ENCODE measurements at regions not wholly inside any gene's neighbourhood (a gene's known extent, or its start where the extent isn't known, plus 50 kb on each side); places are given as distances from the start of the nearest gene placed in this dataset.
"Not testable (repeated sequence)": the region's sequence is repeated elsewhere in the genome, so short reads cannot be mapped to it uniquely, and the experiment has no call there.

GRCh38 chr1:176330782-176331181 is 123.7 kb upstream of the COP1 start:
- H3K36me3 ChIP-seq (ENCODE audit: control insufficient read depth, insufficient read depth, low read length): no peaks in the 10 kb centered on the region
- WGBS (ENCODE audit: insufficient coverage, low lambda C conversion rate): 50% methylated on average over 1 of the region's 3 CpGs
- no peaks in the 10 kb centered on the region for H3K9me3 ChIP-seq (ENCODE audit: control insufficient read depth, low read depth, low read length)
- no peak overlapping the region for H3K27ac ChIP-seq (ENCODE audit: low read length)
- H3K4me3 ChIP-seq (ENCODE audit: low read length): no peak overlapping the region
- no peaks in the 10 kb centered on the region for H3K27me3 ChIP-seq (ENCODE audit: control insufficient read depth, insufficient read depth, low read length)
- no peaks in the 10 kb centered on the region for H3K4me1 ChIP-seq (ENCODE audit: control insufficient read depth, insufficient read depth, low read length)
- DNase-seq: no peak

GRCh38 chr1:176325664-176326063 is 118.6 kb upstream of the COP1 start:
- Histone ChIP-seq H3K27ac (ENCODE audit: low read length) (no peak overlapping the region), H3K4me1 (ENCODE audit: control insufficient read depth, insufficient read depth, low read length) (no peaks in the 10 kb centered on the region), H3K27me3 (ENCODE audit: control insufficient read depth, insufficient read depth, low read length) (no peaks in the 10 kb centered on the region), H3K9me3 (ENCODE audit: control insufficient read depth, low read depth, low read length) (no peaks in the 10 kb centered on the region), H3K4me3 (ENCODE audit: low read length) (no peak overlapping the region), H3K36me3 (ENCODE audit: control insufficient read depth, insufficient read depth, low read length) (no peaks in the 10 kb centered on the region)
- DNase-seq: no peak
- WGBS (ENCODE audit: insufficient coverage, low lambda C conversion rate): no CpG with 5 or more reads among the region's 1 CpG

- no peaks in the 10 kb centered on the region for H3K4me1 ChIP-seq (ENCODE audit: control insufficient read depth, insufficient read depth, low read length)
- H3K4me3 ChIP-seq (ENCODE audit: low read length): no peak overlapping the region
- H3K36me3 ChIP-seq (ENCODE audit: control insufficient read depth, insufficient read depth, low read length): no peaks in the 10 kb centered on the region
- H3K27me3 ChIP-seq (ENCODE audit: control insufficient read depth, insufficient read depth, low read length): no peaks in the 10 kb centered on the region
- H3K27ac ChIP-seq (ENCODE audit: low read length): no peak overlapping the region
- no peaks in the 10 kb centered on the region for H3K9me3 ChIP-seq (ENCODE audit: control insufficient read depth, low read depth, low read length)
- no peak for DNase-seq
- 89% methylated on average over 1 of the region's 3 CpGs for WGBS (ENCODE audit: insufficient coverage, low lambda C conversion rate)
Measured at GRCh38 chr1:176323472-176323871, 116.4 kb upstream of the COP1 start.

- no peaks in the 10 kb centered on the region for H3K9me3 ChIP-seq (ENCODE audit: control insufficient read depth, low read depth, low read length)
- H3K36me3 ChIP-seq (ENCODE audit: control insufficient read depth, insufficient read depth, low read length): no peaks in the 10 kb centered on the region
- no peaks in the 10 kb centered on the region for H3K27me3 ChIP-seq (ENCODE audit: control insufficient read depth, insufficient read depth, low read length)
- no peaks in the 10 kb centered on the region for H3K4me1 ChIP-seq (ENCODE audit: control insufficient read depth, insufficient read depth, low read length)
- WGBS (ENCODE audit: insufficient coverage, low lambda C conversion rate): no CpG with 5 or more reads among the region's 3 CpGs
- H3K27ac ChIP-seq (ENCODE audit: low read length): no peak overlapping the region
- no peak for DNase-seq
- no peak overlapping the region for H3K4me3 ChIP-seq (ENCODE audit: low read length)
Measured at GRCh38 chr1:176315519-176316220, 108.6 kb upstream of the COP1 start.

- not testable (repeated sequence) for H3K36me3 ChIP-seq (ENCODE audit: control insufficient read depth, insufficient read depth, low read length); H3K27ac ChIP-seq (ENCODE audit: low read length); H3K9me3 ChIP-seq (ENCODE audit: control insufficient read depth, low read depth, low read length); H3K4me3 ChIP-seq (ENCODE audit: low read length); DNase-seq; H3K4me1 ChIP-seq (ENCODE audit: control insufficient read depth, insufficient read depth, low read length); H3K27me3 ChIP-seq (ENCODE audit: control insufficient read depth, insufficient read depth, low read length)
- WGBS (ENCODE audit: insufficient coverage, low lambda C conversion rate): no CpG with 5 or more reads among the region's 6 CpGs
Measured at GRCh38 chr1:176296602-176297001, 89.5 kb upstream of the COP1 start.

GRCh38 chr1:176285996-176286395 is 78.9 kb upstream of the COP1 start:
- H3K27me3 ChIP-seq (ENCODE audit: control insufficient read depth, insufficient read depth, low read length): no peaks in the 10 kb centered on the region
- H3K9me3 ChIP-seq (ENCODE audit: control insufficient read depth, low read depth, low read length): peaks cover 3% of the 10 kb centered on the region
- H3K27ac ChIP-seq (ENCODE audit: low read length): no peak overlapping the region
- no peaks in the 10 kb centered on the region for H3K4me1 ChIP-seq (ENCODE audit: control insufficient read depth, insufficient read depth, low read length)
- no peak for DNase-seq
- no peak overlapping the region for H3K4me3 ChIP-seq (ENCODE audit: low read length)
- no peaks in the 10 kb centered on the region for H3K36me3 ChIP-seq (ENCODE audit: control insufficient read depth, insufficient read depth, low read length)
- 83% methylated on average over 1 of the region's 3 CpGs for WGBS (ENCODE audit: insufficient coverage, low lambda C conversion rate)

- Histone ChIP-seq H3K9me3 (ENCODE audit: control insufficient read depth, low read depth, low read length) (no peaks in the 10 kb centered on the region), H3K27ac (ENCODE audit: low read length) (no peak overlapping the region), H3K4me3 (ENCODE audit: low read length) (no peak overlapping the region), H3K36me3 (ENCODE audit: control insufficient read depth, insufficient read depth, low read length) (no peaks in the 10 kb centered on the region), H3K27me3 (ENCODE audit: control insufficient read depth, insufficient read depth, low read length) (no peaks in the 10 kb centered on the region), H3K4me1 (ENCODE audit: control insufficient read depth, insufficient read depth, low read length) (no peaks in the 10 kb centered on the region)
- no peak for DNase-seq
- no CpG with 5 or more reads among the region's 1 CpG for WGBS (ENCODE audit: insufficient coverage, low lambda C conversion rate)
Measured at GRCh38 chr1:176271572-176271971, 64.5 kb upstream of the COP1 start.
